Suprapubic skin (tissue), 4 donors: ENCODE measurements at regions not wholly inside any gene's neighbourhood (a gene's known extent, or its start where the extent isn't known, plus 50 kb on each side); places are given as distances from the start of the nearest gene placed in this dataset.

Source experiments
- DNase-seq, 2 donors: peaks; one replicate each; pipeline ENCODE4 v3.0.0-alpha.2; 2019; ENCODE audit warnings: low spot score in 2 of 2
- H3K27ac ChIP-seq: fragments of 200-600 bp; sonication (generic); one replicate; pipeline ENCODE4 v1.5.1; 2019
- H3K27me3 ChIP-seq: fragments of 200-600 bp; sonication (generic); one replicate; pipeline ENCODE4 v1.5.1; 2019
- H3K36me3 ChIP-seq: fragments of 200-600 bp; sonication (generic); one replicate; pipeline ENCODE4 v1.5.1; 2019
- H3K4me1 ChIP-seq: fragments of 200-600 bp; sonication (generic); one replicate; pipeline ENCODE4 v1.5.1; 2019
- H3K4me3 ChIP-seq: fragments of 200-600 bp; sonication (generic); one replicate; pipeline ENCODE4 v1.5.1; 2019; ENCODE audit warnings: mild to moderate bottlenecking
- H3K9me3 ChIP-seq: fragments of 200-600 bp; sonication (generic); one replicate; pipeline ENCODE4 v1.5.1; 2019
- CTCF ChIP-seq, 2 donors: fragments of 200-600 bp in 1 of 2; fragments of 450-650 bp in 1 of 2; sonication (generic) in 1 of 2; IDR thresholded peaks; one replicate each; pipeline ENCODE4 v1.5.1; 2016 to 2019; ENCODE audit warnings: antibody characterized with exemption in 2 of 2, mild to moderate bottlenecking in 1 of 2, moderate library complexity in 1 of 2
- EP300 ChIP-seq: sonication (generic); formaldehyde crosslinking; IDR thresholded peaks from one replicate; pipeline ENCODE4 v1.6.1; 2017; ENCODE audit warnings: antibody characterized with exemption
- POLR2A ChIP-seq, 2 donors: fragments of 450-650 bp; IDR thresholded peaks; one replicate each; pipeline ENCODE4 v1.6.1; 2017; ENCODE audit warnings: antibody characterized with exemption in 2 of 2, mild to moderate bottlenecking in 2 of 2, moderate library complexity in 2 of 2
- POLR2AphosphoS5 ChIP-seq, 3 donors: sonication (generic); formaldehyde crosslinking; IDR thresholded peaks; one replicate each; pipeline ENCODE4 v1.6.1; 2017; ENCODE audit warnings: antibody characterized with exemption in 3 of 3
- WGBS: methylation state at CpG from one replicate; pipeline ENCODE4 v1.1.5; 2018; 5-methylcytosine and 5-hydroxymethylcytosine counted together

DNA sequence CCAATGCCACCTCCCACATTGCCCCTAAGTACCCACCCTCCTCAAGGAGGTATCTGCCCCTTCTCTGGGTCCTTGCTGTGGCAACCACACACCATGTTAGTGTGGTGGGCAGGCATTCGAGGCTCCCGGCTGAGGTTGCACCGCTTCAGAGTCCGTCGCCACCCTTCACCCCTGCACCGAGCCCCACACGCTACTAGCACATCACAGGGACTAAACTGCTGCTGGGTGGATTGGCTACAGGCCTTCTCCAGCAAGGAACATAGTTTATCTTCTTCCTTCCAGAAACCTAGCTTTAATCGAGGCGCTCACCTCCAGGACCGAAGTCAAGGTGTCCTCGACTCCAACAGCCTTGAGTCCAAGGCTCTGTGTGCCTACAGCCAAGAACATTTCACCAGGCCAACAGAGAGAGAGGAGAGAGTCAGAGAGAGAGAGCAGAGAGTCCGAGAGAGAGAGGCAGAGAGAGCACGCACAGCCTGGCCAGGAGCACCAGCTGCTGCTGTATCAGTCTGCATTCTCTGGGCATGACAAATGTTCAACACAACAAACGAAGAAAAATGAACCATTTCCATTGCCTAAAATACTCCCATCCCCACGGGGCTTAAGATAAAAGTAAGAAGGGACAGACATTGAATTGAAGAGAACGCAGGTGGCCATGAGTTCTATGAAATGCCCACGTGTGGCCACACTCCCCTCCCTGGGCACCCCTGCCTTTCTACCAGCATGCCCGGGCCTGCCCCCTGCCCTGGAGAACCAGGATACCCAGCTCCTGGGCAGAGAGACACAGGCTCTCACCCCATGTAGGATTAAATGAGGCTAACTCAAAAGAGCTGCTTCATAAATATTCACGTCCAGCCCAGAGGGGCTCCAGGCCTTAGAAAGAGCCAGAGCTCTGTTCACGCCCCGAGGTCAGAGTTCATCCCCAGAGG is 94.9 kb downstream of the RBFOX3 start:
- Histone ChIP-seq H3K4me1 (peaks cover 2% of the 10 kb centered on the region), H3K9me3 (no peaks in the 10 kb centered on the region), H3K36me3 (no peaks in the 10 kb centered on the region), H3K4me3 (no peak overlapping the region), H3K27ac (no peak overlapping the region), H3K27me3 (peaks cover 68% of the 10 kb centered on the region)
- no peak for DNase-seq
- WGBS, result 78% methylated on average over 21 of the region's 21 CpGs
- TF ChIP-seq POLR2AphosphoS5 (IDR thresholded peaks at IDR 0.05), result no peak
- TF ChIP-seq CTCF (IDR thresholded peaks at IDR 0.05), result no peak
- TF ChIP-seq EP300, result no peak

DNA sequence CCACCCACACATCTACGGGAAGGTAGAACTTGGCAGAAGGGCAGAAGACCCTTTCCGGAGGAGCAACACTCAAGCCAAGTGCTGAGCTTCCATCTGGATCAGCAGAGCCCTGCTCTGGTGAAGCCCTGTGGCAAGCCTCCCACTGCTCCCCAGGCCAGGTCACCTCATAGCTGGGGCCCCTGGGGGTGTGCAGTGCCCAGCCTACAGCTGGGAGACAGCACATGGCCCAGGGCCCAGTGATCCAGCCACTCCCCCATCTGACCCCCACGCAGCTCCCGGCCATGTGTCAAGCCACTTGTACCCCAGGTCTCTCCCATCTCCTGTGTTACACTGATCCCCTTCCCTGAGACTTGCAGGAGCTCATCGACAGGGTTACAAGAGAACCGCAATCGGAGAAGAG is 95.7 kb downstream of the RBFOX3 start:
- peaks cover 60% of the 10 kb centered on the region for H3K27me3 ChIP-seq
- 88% methylated on average over 5 of the region's 7 CpGs for WGBS
- no peak for DNase-seq
- peaks cover 2% of the 10 kb centered on the region for H3K4me1 ChIP-seq
- no peak overlapping the region for H3K27ac ChIP-seq
- no peaks in the 10 kb centered on the region for H3K36me3 ChIP-seq
- no peak overlapping the region for H3K4me3 ChIP-seq
- no peaks in the 10 kb centered on the region for H3K9me3 ChIP-seq
- TF ChIP-seq POLR2A (IDR thresholded peaks at IDR 0.05) (no peak), EP300 (no peak), CTCF (IDR thresholded peaks at IDR 0.05) (no peak), POLR2AphosphoS5 (IDR thresholded peaks at IDR 0.05) (no peak)

DNA sequence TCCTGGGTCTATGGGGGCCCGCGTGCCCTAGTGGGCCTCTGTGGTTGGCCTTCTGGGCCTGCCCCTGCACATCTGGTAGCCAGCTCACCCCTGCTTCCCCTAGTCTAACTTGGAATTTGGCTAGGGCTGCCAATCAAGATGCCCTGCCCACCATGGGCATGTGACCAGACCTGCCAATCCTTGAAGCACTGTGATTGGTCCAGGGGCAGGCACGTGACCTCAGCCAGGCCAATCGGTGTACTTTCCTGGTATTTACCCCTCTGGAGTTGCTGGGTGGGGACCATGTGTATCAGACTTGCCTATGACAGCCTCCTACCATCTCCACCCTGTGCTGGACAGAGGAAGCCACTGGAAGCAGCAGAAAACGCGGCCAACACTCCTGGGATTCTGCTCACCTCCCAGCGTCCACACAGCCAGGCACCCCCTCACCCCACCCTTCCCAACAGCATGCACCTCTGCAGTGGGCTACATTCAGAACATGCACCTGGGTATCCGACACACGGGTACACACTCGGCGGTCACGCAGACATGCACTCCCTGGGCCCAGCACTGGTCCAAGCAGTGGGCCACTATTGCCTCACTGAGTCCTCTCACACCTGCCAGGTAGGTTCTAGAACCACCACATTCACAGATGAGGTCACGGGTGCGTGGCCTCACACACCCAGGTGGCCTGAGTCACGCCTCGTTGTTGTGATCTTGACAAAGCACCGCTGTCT is 96.9 kb downstream of the RBFOX3 start:
- H3K4me1 ChIP-seq, result no peaks in the 10 kb centered on the region
- H3K4me3 ChIP-seq, result no peak overlapping the region
- 90% methylated on average over 11 of the region's 17 CpGs for WGBS
- no peak for DNase-seq
- TF ChIP-seq CTCF (IDR thresholded peaks at IDR 0.05), result no peak
- no peak for TF ChIP-seq POLR2AphosphoS5 (IDR thresholded peaks at IDR 0.05)
- TF ChIP-seq POLR2A (IDR thresholded peaks at IDR 0.05), result no peak
- TF ChIP-seq EP300, result no peak
- H3K9me3 ChIP-seq, result no peaks in the 10 kb centered on the region
- H3K27ac ChIP-seq, result no peak overlapping the region
- H3K36me3 ChIP-seq, result no peaks in the 10 kb centered on the region
- peaks cover 59% of the 10 kb centered on the region for H3K27me3 ChIP-seq

- H3K27ac ChIP-seq, result no peak overlapping the region
- WGBS, result no CpG with 5 or more reads among the region's 4 CpGs
- DNase-seq, result no peak
- no peaks in the 10 kb centered on the region for H3K36me3 ChIP-seq
- peaks cover 59% of the 10 kb centered on the region for H3K27me3 ChIP-seq
- H3K4me3 ChIP-seq, result no peak overlapping the region
- H3K9me3 ChIP-seq, result no peaks in the 10 kb centered on the region
- TF ChIP-seq EP300 (no peak), CTCF (IDR thresholded peaks at IDR 0.05) (no peak), POLR2A (IDR thresholded peaks at IDR 0.05) (no peak), POLR2AphosphoS5 (IDR thresholded peaks at IDR 0.05) (no peak)
- H3K4me1 ChIP-seq, result no peaks in the 10 kb centered on the region
These were observed 97.6 kb downstream of the RBFOX3 start for GRCh38 chr17:79513206-79513605.

DNA sequence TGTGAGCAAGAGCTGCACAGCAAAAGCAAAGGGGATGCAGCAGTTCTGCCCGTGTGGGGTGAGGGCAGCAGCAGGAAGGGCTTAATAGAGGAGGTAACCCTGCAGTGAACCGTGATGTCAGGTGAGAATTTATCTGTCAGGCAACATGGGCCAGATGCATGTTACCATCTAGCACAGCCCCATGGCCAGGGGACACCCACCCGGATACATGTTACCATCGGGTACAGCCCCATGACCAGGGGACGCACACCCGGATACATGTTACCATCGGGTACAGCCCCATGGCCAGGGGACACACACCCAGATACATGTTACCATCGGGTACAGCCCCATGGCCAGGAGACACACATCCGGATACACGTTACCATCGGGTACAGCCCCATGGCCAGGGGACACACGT is 99.4 kb downstream of the RBFOX3 start:
- Histone ChIP-seq H3K4me3 (no peak overlapping the region), H3K9me3 (no peaks in the 10 kb centered on the region), H3K4me1 (no peaks in the 10 kb centered on the region), H3K27ac (no peak overlapping the region), H3K27me3 (peaks cover 49% of the 10 kb centered on the region), H3K36me3 (no peaks in the 10 kb centered on the region)
- TF ChIP-seq EP300 (no peak), CTCF (IDR thresholded peaks at IDR 0.05) (no peak), POLR2AphosphoS5 (IDR thresholded peaks at IDR 0.05) (no peak), POLR2A (IDR thresholded peaks at IDR 0.05) (no peak)
- no peak for DNase-seq
- 90% methylated on average over 11 of the region's 12 CpGs for WGBS
